Esophagus squamous epithelium (tissue), 4 donors: ENCODE measurements at regions not wholly inside any gene's neighbourhood (a gene's known extent, or its start where the extent isn't known, plus 50 kb on each side); places are given as distances from the start of the nearest gene placed in this dataset.

Experiments used
- POLR2A ChIP-seq, 4 donors: fragments of 450-650 bp; IDR thresholded peaks; one replicate each; pipeline ENCODE4 v1.6.1; 2017; ENCODE audit warnings: antibody characterized with exemption in 4 of 4, mild to moderate bottlenecking in 4 of 4, moderate library complexity in 3 of 4
- TF ChIP-seq, protein P1 (sequence below), 6 experiments: fragments of 450-650 bp in 4 of 6; fragments of 200-600 bp in 2 of 6; sonication (generic) in 2 of 6; IDR thresholded peaks; one replicate each; pipeline ENCODE4 v1.5.1; 2016 to 2019; ENCODE audit warnings: antibody characterized with exemption in 6 of 6, mild to moderate bottlenecking in 4 of 6, moderate library complexity in 4 of 6

- TF ChIP-seq, protein P1, sequence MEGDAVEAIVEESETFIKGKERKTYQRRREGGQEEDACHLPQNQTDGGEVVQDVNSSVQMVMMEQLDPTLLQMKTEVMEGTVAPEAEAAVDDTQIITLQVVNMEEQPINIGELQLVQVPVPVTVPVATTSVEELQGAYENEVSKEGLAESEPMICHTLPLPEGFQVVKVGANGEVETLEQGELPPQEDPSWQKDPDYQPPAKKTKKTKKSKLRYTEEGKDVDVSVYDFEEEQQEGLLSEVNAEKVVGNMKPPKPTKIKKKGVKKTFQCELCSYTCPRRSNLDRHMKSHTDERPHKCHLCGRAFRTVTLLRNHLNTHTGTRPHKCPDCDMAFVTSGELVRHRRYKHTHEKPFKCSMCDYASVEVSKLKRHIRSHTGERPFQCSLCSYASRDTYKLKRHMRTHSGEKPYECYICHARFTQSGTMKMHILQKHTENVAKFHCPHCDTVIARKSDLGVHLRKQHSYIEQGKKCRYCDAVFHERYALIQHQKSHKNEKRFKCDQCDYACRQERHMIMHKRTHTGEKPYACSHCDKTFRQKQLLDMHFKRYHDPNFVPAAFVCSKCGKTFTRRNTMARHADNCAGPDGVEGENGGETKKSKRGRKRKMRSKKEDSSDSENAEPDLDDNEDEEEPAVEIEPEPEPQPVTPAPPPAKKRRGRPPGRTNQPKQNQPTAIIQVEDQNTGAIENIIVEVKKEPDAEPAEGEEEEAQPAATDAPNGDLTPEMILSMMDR (IDR thresholded peaks at IDR 0.05), result no peak
- no peak for TF ChIP-seq POLR2A (IDR thresholded peaks at IDR 0.05)
These were observed 602.3 kb downstream of the TMEM182 start for GRCh38 chr2:103364177-103364576.
